ENCODE measurements at regions not wholly inside any gene's neighbourhood (a gene's known extent, or its start where the extent isn't known, plus 50 kb on each side); places are given as distances from the start of the nearest gene placed in this dataset.

- Mint-ChIP-seq H3K9me3 (no peaks in the 10 kb centered on the region), H3K36me3 (ENCODE audit: low read depth) (no peaks in the 10 kb centered on the region), H3K4me1 (ENCODE audit: low read depth) (no peaks in the 10 kb centered on the region), H3K4me3 (ENCODE audit: low read depth) (no peak overlapping the region), H3K27ac (no peak overlapping the region), H3K27me3 (ENCODE audit: low read depth) (no peaks in the 10 kb centered on the region)
- intact Hi-C loops (cut with micrococcal nuclease), result no loop called here
- DNase-seq (ENCODE audit: low spot score), result no peak
Measured at GRCh38 chr18:10232062-10232461, 222.4 kb upstream of the APCDD1 start.

- Mint-ChIP-seq H3K27ac (no peak overlapping the region), H3K4me1 (ENCODE audit: low read depth) (no peaks in the 10 kb centered on the region), H3K27me3 (ENCODE audit: low read depth) (no peaks in the 10 kb centered on the region), H3K36me3 (ENCODE audit: low read depth) (no peaks in the 10 kb centered on the region), H3K9me3 (no peaks in the 10 kb centered on the region), H3K4me3 (ENCODE audit: low read depth) (no peak overlapping the region)
- no peak for DNase-seq (ENCODE audit: low spot score)
- intact Hi-C loops (cut with micrococcal nuclease), result no loop called here
Measured at GRCh38 chr18:10233082-10233875, 221.2 kb upstream of the APCDD1 start.

GRCh38 chr18:10234281-10234680, 220.2 kb upstream of the APCDD1 start:
- Mint-ChIP-seq H3K9me3 (no peaks in the 10 kb centered on the region), H3K27me3 (ENCODE audit: low read depth) (no peaks in the 10 kb centered on the region), H3K27ac (no peak overlapping the region), H3K4me1 (ENCODE audit: low read depth) (no peaks in the 10 kb centered on the region), H3K36me3 (ENCODE audit: low read depth) (no peaks in the 10 kb centered on the region), H3K4me3 (ENCODE audit: low read depth) (no peak overlapping the region)
- no peak for DNase-seq (ENCODE audit: low spot score)
- intact Hi-C loops (cut with micrococcal nuclease), result no loop called here

- no peaks in the 10 kb centered on the region for H3K9me3 Mint-ChIP-seq
- no peaks in the 10 kb centered on the region for H3K4me1 Mint-ChIP-seq (ENCODE audit: low read depth)
- H3K36me3 Mint-ChIP-seq (ENCODE audit: low read depth), result no peaks in the 10 kb centered on the region
- H3K4me3 Mint-ChIP-seq (ENCODE audit: low read depth), result no peak overlapping the region
- H3K27ac Mint-ChIP-seq, result no peak overlapping the region
- DNase-seq (ENCODE audit: low spot score), result no peak
- no peaks in the 10 kb centered on the region for H3K27me3 Mint-ChIP-seq (ENCODE audit: low read depth)
- intact Hi-C loops (cut with micrococcal nuclease), result no loop called here
Measured at GRCh38 chr18:10234912-10235660, 219.3 kb upstream of the APCDD1 start.

GRCh38 chr18:10235661-10235952, 218.8 kb upstream of the APCDD1 start:
- no peaks in the 10 kb centered on the region for H3K4me1 Mint-ChIP-seq (ENCODE audit: low read depth)
- intact Hi-C loops (cut with micrococcal nuclease), result no loop called here
- no peaks in the 10 kb centered on the region for H3K27me3 Mint-ChIP-seq (ENCODE audit: low read depth)
- H3K9me3 Mint-ChIP-seq, result no peaks in the 10 kb centered on the region
- no peak for DNase-seq (ENCODE audit: low spot score)
- no peak overlapping the region for H3K4me3 Mint-ChIP-seq (ENCODE audit: low read depth)
- H3K27ac Mint-ChIP-seq, result no peak overlapping the region
- H3K36me3 Mint-ChIP-seq (ENCODE audit: low read depth), result no peaks in the 10 kb centered on the region

GRCh38 chr18:10239103-10239502, 215.3 kb upstream of the APCDD1 start:
- intact Hi-C loops (cut with micrococcal nuclease), result no loop called here
- Mint-ChIP-seq H3K27me3 (ENCODE audit: low read depth) (no peaks in the 10 kb centered on the region), H3K4me3 (ENCODE audit: low read depth) (no peak overlapping the region), H3K9me3 (no peaks in the 10 kb centered on the region), H3K27ac (no peak overlapping the region), H3K4me1 (ENCODE audit: low read depth) (no peaks in the 10 kb centered on the region), H3K36me3 (ENCODE audit: low read depth) (no peaks in the 10 kb centered on the region)
- DNase-seq (ENCODE audit: low spot score), result no peak

GRCh38 chr18:10239991-10240634, 214.3 kb upstream of the APCDD1 start:
- H3K9me3 Mint-ChIP-seq, result no peaks in the 10 kb centered on the region
- H3K27ac Mint-ChIP-seq, result no peak overlapping the region
- H3K4me3 Mint-ChIP-seq (ENCODE audit: low read depth), result no peak overlapping the region
- no peaks in the 10 kb centered on the region for H3K4me1 Mint-ChIP-seq (ENCODE audit: low read depth)
- no peaks in the 10 kb centered on the region for H3K27me3 Mint-ChIP-seq (ENCODE audit: low read depth)
- no peak for DNase-seq (ENCODE audit: low spot score)
- no peaks in the 10 kb centered on the region for H3K36me3 Mint-ChIP-seq (ENCODE audit: low read depth)
- intact Hi-C loops (cut with micrococcal nuclease), result no loop called here

GRCh38 chr18:10240973-10241372, 213.5 kb upstream of the APCDD1 start:
- no peak for DNase-seq (ENCODE audit: low spot score)
- H3K4me3 Mint-ChIP-seq (ENCODE audit: low read depth), result no peak overlapping the region
- intact Hi-C loops (cut with micrococcal nuclease), result no loop called here
- H3K4me1 Mint-ChIP-seq (ENCODE audit: low read depth), result no peaks in the 10 kb centered on the region
- no peaks in the 10 kb centered on the region for H3K9me3 Mint-ChIP-seq
- no peaks in the 10 kb centered on the region for H3K27me3 Mint-ChIP-seq (ENCODE audit: low read depth)
- H3K36me3 Mint-ChIP-seq (ENCODE audit: low read depth), result no peaks in the 10 kb centered on the region
- no peak overlapping the region for H3K27ac Mint-ChIP-seq

- intact Hi-C loops (cut with micrococcal nuclease), result no loop called here
- no peaks in the 10 kb centered on the region for H3K36me3 Mint-ChIP-seq (ENCODE audit: low read depth)
- no peaks in the 10 kb centered on the region for H3K27me3 Mint-ChIP-seq (ENCODE audit: low read depth)
- DNase-seq (ENCODE audit: low spot score), result no peak
- no peak overlapping the region for H3K27ac Mint-ChIP-seq
- H3K9me3 Mint-ChIP-seq, result no peaks in the 10 kb centered on the region
- H3K4me1 Mint-ChIP-seq (ENCODE audit: low read depth), result no peaks in the 10 kb centered on the region
- H3K4me3 Mint-ChIP-seq (ENCODE audit: low read depth), result no peak overlapping the region
Measured at GRCh38 chr18:10241579-10241978, 212.9 kb upstream of the APCDD1 start.

GRCh38 chr18:10242936-10243680, 211.3 kb upstream of the APCDD1 start:
- Mint-ChIP-seq H3K9me3 (no peaks in the 10 kb centered on the region), H3K27ac (no peak overlapping the region), H3K27me3 (ENCODE audit: low read depth) (no peaks in the 10 kb centered on the region), H3K4me1 (ENCODE audit: low read depth) (no peaks in the 10 kb centered on the region), H3K4me3 (ENCODE audit: low read depth) (no peak overlapping the region), H3K36me3 (ENCODE audit: low read depth) (no peaks in the 10 kb centered on the region)
- DNase-seq (ENCODE audit: low spot score), result no peak
- intact Hi-C loops (cut with micrococcal nuclease), result no loop called here

- H3K27ac Mint-ChIP-seq, result no peak overlapping the region
- no peaks in the 10 kb centered on the region for H3K36me3 Mint-ChIP-seq (ENCODE audit: low read depth)
- DNase-seq (ENCODE audit: low spot score), result no peak
- H3K4me1 Mint-ChIP-seq (ENCODE audit: low read depth), result no peaks in the 10 kb centered on the region
- no peaks in the 10 kb centered on the region for H3K9me3 Mint-ChIP-seq
- intact Hi-C loops (cut with micrococcal nuclease), result no loop called here
- H3K27me3 Mint-ChIP-seq (ENCODE audit: low read depth), result no peaks in the 10 kb centered on the region
- H3K4me3 Mint-ChIP-seq (ENCODE audit: low read depth), result no peak overlapping the region
Measured at GRCh38 chr18:10244341-10244740, 210.1 kb upstream of the APCDD1 start.

- DNase-seq (ENCODE audit: low spot score), result no peak
- Mint-ChIP-seq H3K4me3 (ENCODE audit: low read depth) (no peak overlapping the region), H3K36me3 (ENCODE audit: low read depth) (no peaks in the 10 kb centered on the region), H3K4me1 (ENCODE audit: low read depth) (no peaks in the 10 kb centered on the region), H3K27ac (no peak overlapping the region), H3K9me3 (no peaks in the 10 kb centered on the region), H3K27me3 (ENCODE audit: low read depth) (no peaks in the 10 kb centered on the region)
- intact Hi-C loops (cut with micrococcal nuclease), result no loop called here
Measured at GRCh38 chr18:10245031-10245845, 209.2 kb upstream of the APCDD1 start.
